ENCODE measurements at regions not wholly inside any gene's neighbourhood (a gene's known extent, or its start where the extent isn't known, plus 50 kb on each side); places are given as distances from the start of the nearest gene placed in this dataset.

DNA sequence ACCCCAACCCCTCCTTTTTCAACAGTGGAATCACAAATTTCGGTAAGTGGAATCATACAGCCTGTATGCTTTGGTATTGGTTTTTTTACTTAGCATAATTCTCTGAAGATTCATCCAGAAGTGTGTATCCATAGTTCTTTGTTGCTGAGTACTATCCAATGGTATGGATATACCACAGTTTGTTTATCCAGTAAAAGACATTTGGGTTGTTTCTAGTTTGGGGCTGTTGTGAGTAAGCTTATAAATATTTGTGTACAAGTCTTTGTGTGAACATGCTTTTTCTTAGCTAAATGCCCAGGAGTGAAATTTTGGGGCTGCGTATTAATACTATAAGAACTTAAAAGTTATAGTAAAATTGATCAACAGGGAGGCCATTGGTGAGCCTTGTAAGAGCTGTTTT lies 57.5 kb upstream of the GC start:
- no peak overlapping the region for H3K4me2 ChIP-seq (ENCODE audit: low read length)
- intact Hi-C loops (cut with micrococcal nuclease; ENCODE audit: unreplicated experiment): no loop called here
- no peak overlapping the region for H3K4me3 ChIP-seq (ENCODE audit: low read depth, low read length, poor library complexity, severe bottlenecking)
- DNase-seq (ENCODE audit: low spot score): no peak
- ChIA-PET POLR2A (no interaction called here), CTCF (ENCODE audit: unreplicated experiment) (no interaction called here)
- no peaks in the 10 kb centered on the region for H3K79me2 ChIP-seq (ENCODE audit: insufficient read depth, low read depth, low read length)
- no TSS peak for BruUV-seq (replicated peaks)
- no peaks in the 10 kb centered on the region for H4K20me1 ChIP-seq (ENCODE audit: insufficient read depth, low read length)
- TF ChIP-seq CTCF (conservative IDR thresholded peaks at IDR 0.05; ENCODE audit: low read length) (no peak), EZH2phosphoT487 (IDR thresholded peaks at IDR 0.05; ENCODE audit: borderline replicate concordance, low read depth, low read length) (no peak)
- no peaks in the 10 kb centered on the region for H3K36me3 ChIP-seq (ENCODE audit: insufficient read depth, low read length)
- no peak overlapping the region for H2AFZ ChIP-seq (ENCODE audit: low read length)
- no peaks in the 10 kb centered on the region for H3K9me2 ChIP-seq (ENCODE audit: insufficient read depth, low read length)
- H3K27ac ChIP-seq (ENCODE audit: low read depth, low read length, poor library complexity, severe bottlenecking): no peak overlapping the region
- no peaks in the 10 kb centered on the region for H3K4me1 ChIP-seq (ENCODE audit: insufficient read depth, low read length, poor library complexity, severe bottlenecking)
- H3K9me3 ChIP-seq (ENCODE audit: low read length): no peaks in the 10 kb centered on the region

DNA sequence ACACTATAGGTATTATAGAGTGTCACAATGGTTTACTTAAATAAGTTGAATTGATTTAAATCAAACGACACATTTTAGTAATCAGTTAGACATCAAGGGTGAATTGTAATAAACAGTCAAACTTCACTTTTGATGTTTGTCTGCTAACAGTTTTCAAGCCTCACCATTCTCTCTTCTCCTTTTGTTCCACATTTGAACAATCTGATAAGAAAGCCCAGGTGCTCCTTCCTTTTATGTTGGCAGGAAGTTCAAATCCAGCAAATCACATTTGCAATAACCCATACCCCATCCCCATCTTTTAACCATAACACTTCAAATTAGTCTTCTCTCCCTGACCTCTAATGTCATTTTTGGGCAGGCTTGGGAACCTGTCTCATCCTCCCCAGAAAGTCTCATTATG lies 63.4 kb upstream of the GC start:
- POLR2A ChIA-PET: no interaction called here

DNA sequence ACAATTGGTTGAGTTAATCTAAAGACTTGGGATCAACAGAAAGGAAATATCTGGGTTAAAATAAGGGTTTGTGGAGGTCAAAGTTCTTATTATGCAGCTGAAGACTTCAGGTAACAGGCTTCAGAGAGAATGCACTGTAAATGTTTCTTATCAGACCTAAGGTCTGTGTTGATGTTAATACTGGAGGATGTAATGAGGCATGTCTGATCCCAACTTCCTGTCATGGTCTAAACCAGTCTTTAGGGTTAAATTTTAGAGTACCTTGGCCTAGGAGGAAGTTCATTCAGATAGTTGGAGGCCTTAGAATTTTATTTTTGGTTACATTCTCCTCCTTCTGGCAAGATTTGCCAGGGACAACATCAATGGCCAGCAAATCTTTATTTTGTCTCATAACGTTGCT lies 72.1 kb upstream of the GC start:
- Histone ChIP-seq H4K20me1 (ENCODE audit: insufficient read depth, low read length) (no peaks in the 10 kb centered on the region), H3K9me2 (ENCODE audit: insufficient read depth, low read length) (no peaks in the 10 kb centered on the region), H3K79me2 (ENCODE audit: insufficient read depth, low read depth, low read length) (no peaks in the 10 kb centered on the region), H3K4me2 (ENCODE audit: low read length) (no peak overlapping the region), H3K27ac (ENCODE audit: low read depth, low read length, poor library complexity, severe bottlenecking) (no peak overlapping the region), H3K4me3 (ENCODE audit: low read depth, low read length, poor library complexity, severe bottlenecking) (no peak overlapping the region), H3K9me3 (ENCODE audit: low read length) (peaks cover 12% of the 10 kb centered on the region; the same call in 1 of the 2 replicates), H2AFZ (ENCODE audit: low read length) (no peak overlapping the region), H3K4me1 (ENCODE audit: insufficient read depth, low read length, poor library complexity, severe bottlenecking) (no peaks in the 10 kb centered on the region), H3K36me3 (ENCODE audit: insufficient read depth, low read length) (no peaks in the 10 kb centered on the region)
- TF ChIP-seq CTCF (conservative IDR thresholded peaks at IDR 0.05; ENCODE audit: low read length) (no peak), EZH2phosphoT487 (IDR thresholded peaks at IDR 0.05; ENCODE audit: borderline replicate concordance, low read depth, low read length) (no peak)
- intact Hi-C loops (cut with micrococcal nuclease; ENCODE audit: unreplicated experiment): no loop called here
- ChIA-PET POLR2A (no interaction called here), CTCF (ENCODE audit: unreplicated experiment) (no interaction called here)
- no peak for DNase-seq (ENCODE audit: low spot score)
- BruUV-seq (replicated peaks): no TSS peak

More for the DNA sequence above, 63.4 kb upstream of the GC start:
- BruUV-seq (replicated peaks): no TSS peak
- H3K36me3 ChIP-seq (ENCODE audit: insufficient read depth, low read length): no peaks in the 10 kb centered on the region
- intact Hi-C loops (cut with micrococcal nuclease; ENCODE audit: unreplicated experiment): no loop called here
- no peak overlapping the region for H3K4me3 ChIP-seq (ENCODE audit: low read depth, low read length, poor library complexity, severe bottlenecking)
- TF ChIP-seq CTCF (conservative IDR thresholded peaks at IDR 0.05; ENCODE audit: low read length): no peak
- H3K27ac ChIP-seq (ENCODE audit: low read depth, low read length, poor library complexity, severe bottlenecking): no peak overlapping the region
- no peaks in the 10 kb centered on the region for H3K9me2 ChIP-seq (ENCODE audit: insufficient read depth, low read length)
- no peaks in the 10 kb centered on the region for H3K79me2 ChIP-seq (ENCODE audit: insufficient read depth, low read depth, low read length)
- CTCF ChIA-PET (ENCODE audit: unreplicated experiment): no interaction called here
- no peak for DNase-seq (ENCODE audit: low spot score)
- no peak overlapping the region for H2AFZ ChIP-seq (ENCODE audit: low read length)
- H3K4me2 ChIP-seq (ENCODE audit: low read length): no peak overlapping the region
- H3K4me1 ChIP-seq (ENCODE audit: insufficient read depth, low read length, poor library complexity, severe bottlenecking): no peaks in the 10 kb centered on the region
- H4K20me1 ChIP-seq (ENCODE audit: insufficient read depth, low read length): no peaks in the 10 kb centered on the region
- no peaks in the 10 kb centered on the region for H3K9me3 ChIP-seq (ENCODE audit: low read length)

Measured in OCI-LY7 (cell line).